Uterus (tissue), 3 donors: ENCODE measurements at regions not wholly inside any gene's neighbourhood (a gene's known extent, or its start where the extent isn't known, plus 50 kb on each side); places are given as distances from the start of the nearest gene placed in this dataset.

Experiments used
- DNase-seq, 2 donors: peaks; one replicate each; pipeline ENCODE4 v3.0.0-alpha.2; 2019 to 2020
- H3K27ac ChIP-seq, 2 donors: fragments of 200-600 bp; sonication (generic); 1 replicate in 1 of 2; 2 replicates in 1 of 2; pipeline ENCODE4 v1.5.1; 2016 to 2018
- H3K27me3 ChIP-seq, 2 donors: fragments of 200-600 bp; sonication (generic); one replicate each; pipeline ENCODE4 v1.5.1; 2018 to 2019; ENCODE audit warnings: control low read depth in 1 of 2
- H3K36me3 ChIP-seq, 2 donors: fragments of 200-600 bp; sonication (generic); one replicate each; pipeline ENCODE4 v1.5.1; 2019; ENCODE audit warnings: control low read depth in 1 of 2
- H3K4me1 ChIP-seq, 2 donors: fragments of 200-600 bp; sonication (generic); one replicate each; pipeline ENCODE4 v1.5.1; 2018 to 2019; ENCODE audit warnings: control low read depth in 1 of 2
- H3K4me3 ChIP-seq, 2 donors: fragments of 200-600 bp; sonication (generic); 1 replicate in 1 of 2; 2 replicates in 1 of 2; pipeline ENCODE4 v1.5.1; 2018 to 2019; ENCODE audit warnings: mild to moderate bottlenecking in 1 of 2
- H3K9me3 ChIP-seq, 2 donors: fragments of 200-600 bp; sonication (generic); one replicate each; pipeline ENCODE4 v1.5.1; 2019; ENCODE audit warnings: control low read depth in 1 of 2
- POLR2A ChIP-seq, 2 donors: fragments of 450-650 bp; IDR thresholded peaks; one replicate each; pipeline ENCODE4 v1.6.1; 2016; ENCODE audit warnings: antibody characterized with exemption in 2 of 2, mild to moderate bottlenecking in 1 of 2, moderate library complexity in 1 of 2
- intact Hi-C: fragments of 100-400 bp; cut with DNase I; formaldehyde crosslinking; loops from one replicate; pipeline ENCODE4 v1.15.1; 2023; ENCODE audit warnings: low total_unique reads
- TF ChIP-seq, protein P1 (sequence below), 4 experiments: fragments of 200-600 bp in 2 of 4; fragments of 450-650 bp in 2 of 4; sonication (generic) in 2 of 4; IDR thresholded peaks; one replicate each; pipeline ENCODE4 v1.5.1; 2016 to 2019; ENCODE audit warnings: antibody characterized with exemption in 4 of 4, mild to moderate bottlenecking in 2 of 4, moderate library complexity in 1 of 4
- donor health status: DM: yes; HTN: yes; CAD: no.

DNA sequence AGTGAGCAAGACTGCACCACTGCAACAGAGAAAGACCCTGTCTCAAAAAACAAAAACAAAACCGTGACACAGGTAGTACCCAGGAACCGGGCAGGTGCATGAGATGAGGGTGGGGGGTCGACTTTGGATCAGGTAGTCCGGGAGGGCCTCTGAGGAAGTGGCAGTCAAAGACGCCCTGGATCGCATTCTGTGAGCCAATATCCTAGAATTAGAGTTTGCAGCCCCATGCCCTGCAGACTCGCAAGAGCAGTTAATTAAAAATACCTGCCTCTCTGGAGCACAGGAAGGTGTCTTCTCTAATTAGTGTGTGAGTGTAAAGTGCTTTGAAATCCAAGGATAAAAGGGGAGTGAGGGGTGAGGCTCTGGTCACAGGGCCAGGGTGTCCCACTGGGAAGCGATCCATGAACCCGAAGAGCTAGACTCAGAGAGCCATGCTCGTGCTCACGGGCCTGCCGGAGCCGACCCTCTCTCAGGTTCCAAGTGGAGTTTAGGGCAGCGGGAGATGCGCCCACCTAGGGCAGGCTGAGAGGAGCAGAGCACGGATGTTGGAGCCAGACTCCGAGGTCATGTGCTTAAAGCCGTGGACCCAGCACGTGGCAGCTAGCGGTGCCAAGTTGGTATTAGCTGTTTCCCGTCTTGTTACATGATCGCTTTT lies 74.7 kb upstream of the PTPN1 start:
- TF ChIP-seq POLR2A (IDR thresholded peaks at IDR 0.05): no peak
- TF ChIP-seq, protein P1, sequence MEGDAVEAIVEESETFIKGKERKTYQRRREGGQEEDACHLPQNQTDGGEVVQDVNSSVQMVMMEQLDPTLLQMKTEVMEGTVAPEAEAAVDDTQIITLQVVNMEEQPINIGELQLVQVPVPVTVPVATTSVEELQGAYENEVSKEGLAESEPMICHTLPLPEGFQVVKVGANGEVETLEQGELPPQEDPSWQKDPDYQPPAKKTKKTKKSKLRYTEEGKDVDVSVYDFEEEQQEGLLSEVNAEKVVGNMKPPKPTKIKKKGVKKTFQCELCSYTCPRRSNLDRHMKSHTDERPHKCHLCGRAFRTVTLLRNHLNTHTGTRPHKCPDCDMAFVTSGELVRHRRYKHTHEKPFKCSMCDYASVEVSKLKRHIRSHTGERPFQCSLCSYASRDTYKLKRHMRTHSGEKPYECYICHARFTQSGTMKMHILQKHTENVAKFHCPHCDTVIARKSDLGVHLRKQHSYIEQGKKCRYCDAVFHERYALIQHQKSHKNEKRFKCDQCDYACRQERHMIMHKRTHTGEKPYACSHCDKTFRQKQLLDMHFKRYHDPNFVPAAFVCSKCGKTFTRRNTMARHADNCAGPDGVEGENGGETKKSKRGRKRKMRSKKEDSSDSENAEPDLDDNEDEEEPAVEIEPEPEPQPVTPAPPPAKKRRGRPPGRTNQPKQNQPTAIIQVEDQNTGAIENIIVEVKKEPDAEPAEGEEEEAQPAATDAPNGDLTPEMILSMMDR (IDR thresholded peaks at IDR 0.05): no peak
- no peaks in the 10 kb centered on the region for H3K27me3 ChIP-seq
- no peaks in the 10 kb centered on the region for H3K9me3 ChIP-seq
- intact Hi-C loops: no loop called here
- H3K36me3 ChIP-seq: no peaks in the 10 kb centered on the region
- no peak overlapping the region for H3K27ac ChIP-seq
- no peak for DNase-seq
- no peaks in the 10 kb centered on the region for H3K4me1 ChIP-seq
- no peak overlapping the region for H3K4me3 ChIP-seq

DNA sequence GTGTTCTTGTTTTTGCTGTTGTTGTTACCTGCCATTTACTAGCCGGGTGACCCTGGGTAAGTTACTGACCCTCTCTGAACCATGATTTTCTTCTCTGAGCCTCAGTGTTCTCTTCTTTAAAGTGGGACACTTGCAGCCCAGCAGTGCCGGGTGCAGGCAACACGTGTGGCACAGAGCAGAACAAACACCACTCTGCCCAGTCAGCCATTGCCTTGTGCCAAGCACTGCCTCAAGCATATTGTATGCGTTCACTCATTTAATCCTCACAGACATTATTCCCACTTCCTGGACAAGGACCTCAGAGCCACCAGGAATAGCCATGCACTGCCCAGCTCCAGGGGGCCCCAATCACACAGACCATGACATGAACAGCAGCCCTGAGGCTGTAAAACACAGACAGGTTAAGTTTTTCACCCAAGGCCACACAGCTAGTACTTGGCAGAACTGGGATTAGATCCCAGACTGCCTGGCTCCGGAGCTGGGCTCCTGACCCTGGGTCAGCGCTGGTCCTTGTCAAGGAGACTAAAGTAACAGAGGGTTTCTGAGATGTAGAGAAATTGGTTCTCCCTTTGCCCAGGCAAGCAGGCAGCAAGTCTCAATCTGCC lies 74.0 kb upstream of the PTPN1 start:
- Histone ChIP-seq H3K27ac (no peak overlapping the region), H3K4me1 (no peaks in the 10 kb centered on the region), H3K27me3 (no peaks in the 10 kb centered on the region), H3K9me3 (no peaks in the 10 kb centered on the region), H3K4me3 (no peak overlapping the region), H3K36me3 (no peaks in the 10 kb centered on the region)
- TF ChIP-seq, protein P1 (IDR thresholded peaks at IDR 0.05): no peak
- TF ChIP-seq POLR2A (IDR thresholded peaks at IDR 0.05): no peak
- intact Hi-C loops: no loop called here
- no peak for DNase-seq

DNA sequence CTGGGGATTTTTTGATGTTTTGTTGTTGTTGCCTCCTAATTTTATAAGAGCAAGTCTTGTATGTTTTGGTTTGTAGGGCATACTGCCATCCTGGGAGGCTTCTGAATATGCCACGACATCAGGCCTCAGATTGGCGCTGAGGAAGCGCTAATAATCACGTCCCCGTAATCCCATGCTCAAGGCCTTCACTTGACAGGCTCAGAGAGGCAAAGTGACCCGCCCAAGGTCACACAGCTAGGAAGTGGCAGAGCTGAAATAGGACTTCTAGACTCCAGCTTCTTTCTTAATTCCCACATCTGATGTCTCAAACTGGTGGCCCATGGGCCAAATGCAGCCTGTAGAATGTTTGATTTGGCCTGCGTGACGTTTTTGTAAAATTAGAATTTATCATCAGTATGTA lies 73.5 kb upstream of the PTPN1 start:
- H3K27me3 ChIP-seq: no peaks in the 10 kb centered on the region
- no peak overlapping the region for H3K4me3 ChIP-seq
- H3K9me3 ChIP-seq: no peaks in the 10 kb centered on the region
- intact Hi-C loops: no loop called here
- H3K4me1 ChIP-seq: no peaks in the 10 kb centered on the region
- DNase-seq: no peak
- H3K36me3 ChIP-seq: no peaks in the 10 kb centered on the region
- H3K27ac ChIP-seq: no peak overlapping the region
- no peak for TF ChIP-seq POLR2A (IDR thresholded peaks at IDR 0.05)
- TF ChIP-seq, protein P1 (IDR thresholded peaks at IDR 0.05): no peak

DNA sequence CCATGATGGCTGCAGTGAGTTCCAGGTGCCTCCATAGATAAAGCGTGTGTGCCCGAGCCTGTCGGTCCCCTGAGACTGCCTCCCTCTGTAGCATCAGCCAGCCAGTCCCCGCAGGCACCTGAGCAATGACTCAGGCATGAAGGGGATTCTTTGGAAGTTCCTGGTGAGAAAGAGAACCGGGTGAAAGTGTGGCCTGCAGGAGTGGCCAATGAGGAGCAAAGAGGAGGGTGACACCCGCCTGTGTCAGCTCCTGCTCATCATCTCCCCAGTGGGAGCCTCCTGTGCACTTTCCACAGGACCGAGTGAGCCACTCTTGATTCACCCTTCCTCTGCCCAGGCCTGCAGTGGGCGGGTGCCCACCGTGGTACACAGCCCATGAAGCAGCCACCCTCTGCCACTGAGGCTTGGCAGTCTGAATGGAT lies 71.2 kb upstream of the PTPN1 start:
- Histone ChIP-seq H3K4me3 (no peak overlapping the region), H3K4me1 (no peaks in the 10 kb centered on the region), H3K27me3 (no peaks in the 10 kb centered on the region), H3K27ac (peak overlapping the region in 1 of 2 donors; percentile 50), H3K9me3 (no peaks in the 10 kb centered on the region), H3K36me3 (no peaks in the 10 kb centered on the region)
- TF ChIP-seq POLR2A (IDR thresholded peaks at IDR 0.05): no peak
- TF ChIP-seq, protein P1 (IDR thresholded peaks at IDR 0.05): no peak
- intact Hi-C loops: no loop called here
- no peak for DNase-seq

DNA sequence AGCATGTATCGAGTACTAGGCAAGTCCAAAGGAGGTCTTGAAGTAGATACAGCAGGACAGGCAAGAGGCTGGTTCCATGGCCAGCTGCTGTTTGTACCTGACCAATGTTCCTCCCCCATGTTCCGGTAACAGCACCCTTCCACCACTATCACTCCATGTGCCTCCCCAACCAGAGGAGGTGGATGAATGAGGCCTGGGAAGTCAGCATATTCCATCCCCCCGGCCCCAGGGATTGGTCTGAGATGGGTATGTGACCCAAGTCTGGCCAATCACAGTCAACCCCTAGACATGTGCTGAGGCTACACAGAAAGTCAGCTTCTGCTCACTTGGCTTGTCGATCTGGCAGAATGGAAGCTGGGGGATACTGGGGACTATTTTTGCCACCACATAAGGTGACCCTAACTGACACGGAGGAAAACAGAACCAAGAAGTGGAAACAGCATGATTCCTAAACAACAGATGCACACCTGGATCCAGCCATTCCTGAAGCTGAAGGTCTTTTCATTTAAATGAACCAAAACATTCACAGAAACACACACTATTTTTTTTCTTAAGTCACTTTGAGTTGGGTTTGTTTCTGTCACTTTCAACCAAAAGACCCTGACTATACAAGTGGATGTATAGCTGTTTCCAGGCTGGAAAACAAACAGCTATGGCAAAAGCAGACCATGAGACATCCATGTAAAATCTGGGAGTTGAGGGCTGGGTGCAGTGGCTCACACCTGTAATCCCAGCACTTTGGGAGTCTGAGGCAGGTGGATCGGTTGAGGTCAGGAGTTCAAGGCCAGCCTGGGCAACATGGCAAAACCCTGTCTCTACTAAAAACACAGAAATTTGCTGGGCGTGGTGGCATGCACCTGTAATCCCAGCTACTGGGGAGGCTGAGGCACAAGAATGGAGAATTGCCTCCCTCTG lies 70.4 kb upstream of the PTPN1 start:
- H3K36me3 ChIP-seq: no peaks in the 10 kb centered on the region
- peak overlapping the region; percentile 60 to 68 for H3K27ac ChIP-seq
- TF ChIP-seq, protein P1 (IDR thresholded peaks at IDR 0.05): no peak
- no peak for TF ChIP-seq POLR2A (IDR thresholded peaks at IDR 0.05)
- no peaks in the 10 kb centered on the region for H3K27me3 ChIP-seq
- intact Hi-C loops: no loop called here
- H3K9me3 ChIP-seq: no peaks in the 10 kb centered on the region
- no peak overlapping the region for H3K4me3 ChIP-seq
- DNase-seq: no peak
- H3K4me1 ChIP-seq: no peaks in the 10 kb centered on the region
